DMS 273 treated with DMSO at 0.1 percent for 48 hours (cell line): ENCODE measurements at regions not wholly inside any gene's neighbourhood (a gene's known extent, or its start where the extent isn't known, plus 50 kb on each side); places are given as distances from the start of the nearest gene placed in this dataset.
A peak's percentile ranks its signal among the peaks of the same experiment; 100 is the strongest.
"Not testable (repeated sequence)": the region's sequence is repeated elsewhere in the genome, so short reads cannot be mapped to it uniquely, and the experiment has no call there.

ENCODE experiments used
- DNase-seq: peaks from one replicate; lab custom pipeline; 2025; lab: John Stamatoyannopoulos, UW

DNA sequence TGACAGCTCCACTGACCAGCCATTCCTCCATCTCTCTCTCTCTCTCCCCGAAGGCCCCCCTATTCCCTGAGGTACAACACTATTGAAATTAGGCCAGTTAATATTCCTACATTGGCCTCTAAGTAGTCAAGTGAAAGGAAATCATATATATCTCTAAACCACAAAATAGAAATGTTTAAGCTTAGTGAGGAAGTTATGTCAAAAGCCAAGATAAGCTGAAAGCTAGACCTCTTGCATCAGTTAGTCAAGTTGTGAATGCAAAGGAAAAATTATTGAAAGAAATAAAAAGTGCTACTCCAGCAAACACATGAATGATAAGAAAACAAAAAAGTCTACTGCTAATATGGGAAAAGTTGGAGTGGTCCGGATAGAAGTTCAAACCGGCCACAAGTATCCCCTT, 301.3 kb upstream of the RBMS1 start:
- DNase-seq: no peak

DNA sequence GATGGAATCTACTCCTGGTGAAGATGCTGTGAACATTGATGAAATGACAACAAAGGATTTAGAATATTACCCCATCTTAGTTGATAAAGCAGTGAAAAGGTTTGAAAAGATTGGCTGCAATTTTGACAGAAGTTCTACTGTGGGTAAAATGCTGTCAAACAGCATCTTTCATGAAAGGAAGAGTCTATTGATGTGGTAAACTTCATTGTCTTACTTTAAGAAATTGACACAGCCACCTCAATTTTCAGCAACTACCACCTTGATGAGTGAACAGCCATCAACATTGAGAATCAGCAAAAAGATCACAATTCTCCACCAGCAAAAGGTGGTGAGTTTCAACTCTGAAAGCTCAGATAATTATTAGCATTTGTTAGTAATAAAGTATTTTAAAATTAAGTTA, 310.3 kb upstream of the RBMS1 start:
- no peak for DNase-seq

GRCh38 chr2:160810406-160810805, 316.8 kb upstream of the RBMS1 start:
- no peak for DNase-seq

DNA sequence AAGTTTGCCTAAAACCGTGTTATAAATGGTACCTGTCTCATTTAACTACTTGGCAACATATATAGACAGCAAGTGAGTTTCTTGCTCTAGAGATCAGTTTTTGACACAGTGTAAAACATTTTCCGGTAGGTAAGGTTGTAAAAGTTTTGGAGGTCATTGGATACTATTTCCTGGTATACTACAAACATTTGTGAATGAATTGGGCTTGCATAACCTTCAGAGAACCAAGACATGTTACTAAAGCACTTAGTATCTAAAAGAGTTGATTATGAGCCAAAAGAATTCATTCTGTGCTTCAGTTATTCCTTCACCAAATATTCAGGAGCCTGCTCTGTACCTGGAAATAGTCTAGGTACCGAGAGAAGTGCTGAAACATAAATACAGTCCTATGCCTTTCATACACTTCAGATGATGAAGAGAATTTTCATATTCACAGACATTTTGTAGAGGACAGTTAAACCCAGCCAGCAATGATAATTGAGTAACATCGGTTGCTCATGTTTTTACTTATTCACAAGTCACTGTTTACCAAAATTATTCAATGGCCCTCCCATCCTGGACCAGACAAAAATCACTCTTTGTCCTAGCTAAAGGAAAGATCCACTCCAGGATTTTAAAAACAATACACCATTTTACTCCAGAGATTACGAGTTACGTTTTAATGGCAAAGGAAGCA, 319.4 kb upstream of the RBMS1 start:
- no peak for DNase-seq

DNA sequence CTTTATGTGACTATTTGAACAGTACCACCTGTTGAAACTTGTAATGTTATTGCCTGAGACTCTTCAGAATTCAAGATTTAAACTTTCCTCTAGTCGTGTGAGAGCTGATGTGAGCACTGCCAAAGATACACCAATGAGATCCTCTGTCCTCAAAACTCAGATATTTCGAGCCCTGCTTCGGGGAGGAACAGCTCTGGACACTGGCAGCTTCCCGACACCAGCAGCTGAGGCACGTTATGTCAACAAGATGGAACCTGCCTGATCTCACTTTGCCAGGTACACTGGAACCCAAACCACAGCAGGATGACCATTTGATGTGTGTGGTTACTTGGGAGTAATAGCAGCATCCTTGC, 319.9 kb upstream of the RBMS1 start:
- no peak for DNase-seq

- peak; percentile 91 for DNase-seq
These were observed 323.4 kb upstream of the RBMS1 start for GRCh38 chr2:160816916-160817499.

DNA sequence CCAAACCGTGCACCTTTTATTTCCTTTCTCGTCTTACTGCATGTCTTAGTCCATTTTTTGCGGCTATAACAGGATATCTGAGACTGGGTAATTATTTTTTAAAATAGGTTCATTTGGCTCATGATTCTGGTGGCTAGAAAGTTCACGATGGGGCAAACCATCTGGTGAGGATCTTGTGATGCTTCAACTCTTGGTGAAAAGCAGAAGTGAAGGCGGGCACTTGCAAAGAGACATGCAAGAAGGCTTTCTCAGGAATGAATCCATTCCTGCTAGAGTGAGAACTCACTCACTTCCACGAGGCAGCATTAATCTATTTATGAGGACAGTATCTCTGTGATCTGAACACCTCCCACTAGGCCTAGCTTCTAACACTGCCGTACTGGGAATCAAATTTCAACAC, 327.1 kb upstream of the RBMS1 start:
- DNase-seq: peak; percentile 76

- DNase-seq: no peak
These were observed 328.4 kb upstream of the RBMS1 start for GRCh38 chr2:160822006-160822405.

GRCh38 chr2:160825433-160825832, 331.8 kb upstream of the RBMS1 start:
- no peak for DNase-seq

- no peak for DNase-seq
These were observed 332.9 kb upstream of the RBMS1 start for GRCh38 chr2:160826496-160826895.

- no peak for DNase-seq
These were observed 332.2 kb upstream of the TANK start for GRCh38 chr2:160828076-160828475.

DNA sequence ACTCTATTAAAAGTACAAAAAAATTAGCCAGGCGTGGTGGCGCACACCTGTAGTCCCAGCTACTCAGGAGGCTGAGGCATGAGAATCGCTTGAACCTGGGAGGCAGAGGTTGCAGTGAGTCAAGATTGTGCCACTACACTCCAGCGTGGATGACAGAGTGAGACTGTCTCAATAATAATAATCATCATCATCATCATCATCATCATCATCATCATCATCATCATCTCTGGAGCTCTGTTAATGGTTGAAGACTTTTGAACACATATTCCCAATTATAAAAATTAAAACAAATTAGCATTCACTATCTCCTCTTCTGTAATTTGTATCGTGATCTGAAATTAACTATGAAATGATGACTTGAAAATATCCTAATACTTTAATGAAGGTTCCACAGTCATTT, 327.8 kb upstream of the TANK start:
- not testable (repeated sequence) for DNase-seq

- DNase-seq: no peak
These were observed 325.1 kb upstream of the TANK start for GRCh38 chr2:160835166-160835565.

GRCh38 chr2:160836755-160837154, 323.5 kb upstream of the TANK start:
- DNase-seq: no peak

- DNase-seq: no peak
These were observed 322.8 kb upstream of the TANK start for GRCh38 chr2:160837416-160837815.

DNA sequence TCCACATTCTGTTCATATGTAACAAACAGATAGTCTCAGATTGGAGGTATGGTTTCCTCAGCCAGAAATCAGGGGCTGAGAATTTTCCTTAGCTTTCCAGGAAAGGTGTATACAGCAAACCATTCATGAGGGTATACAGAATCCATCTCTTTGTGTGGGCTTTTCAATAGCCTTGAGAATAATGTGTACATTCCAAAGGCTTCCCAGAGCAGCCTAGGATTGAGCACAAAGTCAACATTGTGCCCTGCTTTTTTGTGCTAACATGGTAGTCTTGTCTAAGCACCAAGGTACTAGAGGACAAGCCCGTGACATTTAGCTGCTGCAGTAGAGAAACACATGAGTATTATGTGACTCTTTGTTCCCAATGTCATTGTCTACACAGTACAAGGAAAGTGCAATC, 322.1 kb upstream of the TANK start:
- no peak for DNase-seq

- DNase-seq: no peak
These were observed 321.5 kb upstream of the TANK start for GRCh38 chr2:160838691-160839090.

GRCh38 chr2:160842286-160842685, 317.9 kb upstream of the TANK start:
- no peak for DNase-seq

- DNase-seq: no peak
These were observed 301.1 kb upstream of the TANK start for GRCh38 chr2:160859096-160859495.

DNA sequence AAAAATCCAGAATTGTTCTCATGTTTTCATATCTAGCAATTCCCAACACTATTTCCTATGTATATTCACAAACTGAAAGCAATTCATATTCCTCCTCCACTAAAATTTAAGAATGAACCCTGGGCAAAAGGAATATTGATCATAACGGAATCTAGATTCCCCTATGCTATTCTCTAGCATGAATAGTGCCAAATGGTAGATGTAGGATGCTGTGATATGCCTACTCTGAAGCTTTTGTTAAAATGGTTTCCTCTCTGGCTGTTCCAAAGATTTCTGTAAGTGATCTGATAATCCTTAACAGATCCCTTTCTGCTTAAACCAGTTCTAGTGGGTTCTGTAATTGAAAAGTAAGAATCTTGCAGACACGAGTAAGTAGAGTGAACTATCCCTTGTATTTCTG, 298.0 kb upstream of the TANK start:
- no peak for DNase-seq

DNA sequence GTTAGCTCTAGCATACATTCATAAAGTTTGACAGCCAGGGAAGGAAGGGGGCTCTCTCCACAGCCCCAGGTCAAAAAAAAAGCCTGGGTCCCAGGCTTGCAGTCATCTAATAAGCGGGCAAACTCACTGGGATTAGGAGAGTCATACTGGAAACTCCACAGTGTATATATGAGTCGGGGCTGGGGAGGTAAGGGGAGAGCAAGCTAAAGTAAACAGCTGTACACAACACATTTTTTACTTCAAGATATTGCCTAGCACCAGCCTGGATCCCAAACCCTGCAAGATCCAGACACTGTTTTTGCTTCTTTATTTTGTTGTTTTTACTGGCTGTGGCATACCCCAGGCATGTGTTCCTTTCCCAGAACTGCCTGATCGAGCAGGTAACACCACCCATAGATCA, 291.3 kb upstream of the TANK start:
- no peak for DNase-seq

GRCh38 chr2:160869411-160869810, 290.8 kb upstream of the TANK start:
- DNase-seq: no peak

DNA sequence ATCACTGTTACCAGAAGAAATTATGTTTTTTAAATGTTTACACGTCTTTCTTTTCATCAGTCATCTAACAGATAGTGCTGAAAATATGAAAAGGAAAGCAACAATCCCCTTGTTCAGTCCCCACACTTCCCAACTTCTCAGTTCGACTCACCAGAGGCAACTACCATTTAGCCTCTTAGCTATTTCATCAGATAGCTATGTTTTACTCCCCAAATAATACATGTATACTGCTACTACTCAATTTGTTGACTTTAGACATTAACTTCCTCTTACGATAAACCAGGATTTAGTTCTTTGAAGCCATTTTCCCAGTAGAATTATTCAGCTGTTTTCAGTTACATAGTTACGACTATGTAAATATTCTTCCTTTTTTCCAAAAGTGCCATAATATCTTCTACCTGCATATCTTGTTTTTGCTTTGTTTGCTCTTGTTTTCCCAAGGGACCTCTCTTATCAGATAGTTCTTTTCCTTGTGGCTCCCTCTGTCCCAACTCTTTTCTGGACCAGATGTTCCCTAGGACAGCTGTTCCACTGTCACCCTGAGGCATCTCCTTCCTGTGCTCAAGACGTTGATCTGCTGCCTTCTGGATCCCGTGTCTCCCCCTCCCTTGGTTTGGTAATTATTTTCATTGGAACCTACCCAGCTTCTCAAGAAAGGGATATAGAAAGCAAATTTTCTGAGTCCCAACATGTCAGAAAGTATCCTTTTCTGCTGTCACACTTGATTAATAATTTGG, 289.3 kb upstream of the TANK start:
- no peak for DNase-seq

DNA sequence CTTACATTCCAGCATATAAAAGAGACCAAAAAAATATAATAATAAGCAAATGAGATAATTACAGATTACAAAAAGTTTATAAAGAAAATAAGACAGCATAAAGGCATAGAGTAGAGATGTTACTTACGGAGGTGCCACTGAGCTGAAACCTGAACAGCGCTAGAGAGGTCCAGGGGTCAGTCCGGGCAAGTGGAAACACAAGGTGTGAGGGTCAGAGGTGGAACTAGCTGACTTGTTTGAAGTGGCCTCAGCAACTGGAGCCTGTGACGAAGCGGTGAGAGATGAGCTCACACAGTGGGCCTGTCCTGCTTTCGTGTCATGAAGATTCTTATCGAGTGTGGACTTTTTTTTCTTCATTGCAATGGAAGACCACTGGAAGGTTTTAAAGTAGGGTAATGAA, 288.3 kb upstream of the TANK start:
- no peak for DNase-seq
